ENCODE measurements at regions not wholly inside any gene's neighbourhood (a gene's known extent, or its start where the extent isn't known, plus 50 kb on each side); places are given as distances from the start of the nearest gene placed in this dataset.

DNA sequence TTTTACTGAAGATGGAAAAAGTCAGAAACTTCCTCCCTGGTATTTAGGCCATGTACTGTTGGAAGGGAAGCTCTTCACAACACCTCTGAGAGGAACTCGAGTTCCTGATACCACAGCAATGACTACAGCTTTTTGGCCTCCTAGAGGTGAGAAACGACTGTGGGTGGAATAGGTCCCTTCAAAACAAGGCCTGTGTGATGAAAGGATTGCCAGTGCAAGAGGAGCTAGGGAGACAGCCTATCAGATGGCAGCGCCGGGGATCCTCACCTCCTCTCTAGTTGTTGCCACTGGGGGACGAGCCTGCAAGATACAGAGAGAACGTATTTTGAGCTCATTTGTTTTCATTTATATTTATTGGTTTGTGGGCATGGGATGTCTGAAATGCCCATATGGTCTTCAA lies 187.8 kb upstream of the KCND3 start:
- intact Hi-C loops (cut with DNase I) = no loop called here
- DNase-seq = no peak

DNA sequence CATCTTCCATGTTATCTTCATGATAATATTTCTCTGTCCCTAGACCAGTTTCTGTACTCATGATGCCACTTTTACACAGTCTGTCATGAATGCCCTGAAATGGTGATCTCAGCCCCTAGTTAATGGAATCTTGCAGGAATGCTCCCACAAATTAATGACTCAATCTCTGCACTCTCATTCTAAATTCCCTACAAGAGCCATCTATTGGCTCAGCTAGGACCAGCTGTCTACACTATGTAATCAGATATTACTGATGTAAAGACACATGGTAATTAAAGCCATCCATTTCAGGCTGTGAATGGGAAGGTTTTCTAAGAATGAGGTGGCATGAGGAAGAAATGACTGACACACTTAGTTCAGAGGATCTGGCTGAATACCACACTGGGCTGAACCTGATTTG lies 199.1 kb upstream of the KCND3 start:
- no peak for DNase-seq
- intact Hi-C loops (cut with DNase I) = no loop called here

DNA sequence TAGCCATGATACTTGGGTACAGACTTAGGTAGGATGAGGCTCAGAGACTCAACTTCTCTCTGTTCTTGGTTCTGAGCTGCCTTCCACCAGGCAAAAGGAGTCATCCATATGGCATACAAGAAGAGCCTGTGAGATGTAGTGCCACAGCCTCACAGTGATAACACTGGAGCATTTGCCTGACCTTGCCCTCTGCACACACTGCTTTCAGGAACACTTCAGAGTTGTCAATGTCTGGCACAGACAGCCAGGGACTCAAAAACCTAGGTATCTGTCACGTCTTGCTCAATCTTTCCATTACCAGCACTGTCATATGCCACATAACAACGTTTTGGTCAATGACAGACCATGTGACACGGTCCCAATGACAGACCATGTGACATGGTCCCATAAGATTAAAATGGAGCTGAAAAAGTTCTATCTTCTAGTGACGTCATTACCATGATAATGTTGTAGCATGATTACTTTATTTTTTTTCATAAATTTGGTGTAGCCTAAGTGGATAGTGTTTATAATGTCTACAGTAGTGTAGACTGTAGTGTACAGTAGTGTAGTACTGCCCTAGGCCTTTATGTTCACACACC lies 199.9 kb upstream of the CTTNBP2NL start:
- intact Hi-C loops (cut with DNase I) = no loop called here
- DNase-seq = no peak

DNA sequence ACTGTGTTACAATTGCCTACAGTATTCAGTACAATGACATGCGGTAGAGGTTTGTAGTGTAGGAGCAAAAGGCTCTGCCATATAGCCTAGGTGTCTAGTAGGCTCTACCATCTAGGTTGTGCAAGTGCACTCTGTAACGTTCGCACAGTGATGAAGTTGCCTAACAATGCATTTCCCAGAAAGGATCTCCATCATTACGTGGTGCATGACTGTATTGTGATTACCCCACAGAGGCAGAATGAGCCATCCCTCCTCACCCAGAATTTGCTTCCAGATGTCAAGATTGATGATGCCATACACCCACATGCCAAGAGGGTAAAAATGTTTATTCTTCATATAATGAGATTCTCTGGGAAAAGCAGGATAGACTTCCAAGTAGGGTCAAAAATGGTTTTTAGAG lies 199.3 kb upstream of the CTTNBP2NL start:
- DNase-seq = peak in 13 of 42 donors; percentile 2 to 42 (median 14)
- intact Hi-C loops (cut with DNase I) = no loop called here

DNA sequence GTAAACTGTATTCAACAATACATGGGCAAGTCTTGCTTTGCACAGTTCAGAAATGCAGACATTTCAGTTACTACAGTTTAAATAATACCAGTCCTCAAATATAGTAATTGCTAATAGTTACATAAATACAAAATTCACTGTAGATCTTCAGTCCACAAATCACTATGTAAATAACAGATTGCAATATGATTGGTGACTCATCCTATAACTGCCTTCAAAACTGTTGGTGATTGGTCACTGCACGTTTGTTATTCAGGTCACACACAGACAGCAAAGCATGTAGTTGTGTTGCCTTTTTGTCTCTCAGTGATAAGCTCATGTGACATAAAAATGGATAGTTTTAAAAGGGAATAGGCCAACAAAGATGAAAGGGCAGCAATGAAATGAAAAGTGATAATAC lies 186.5 kb upstream of the CTTNBP2NL start:
- no peak for DNase-seq
- intact Hi-C loops (cut with DNase I) = no loop called here

DNA sequence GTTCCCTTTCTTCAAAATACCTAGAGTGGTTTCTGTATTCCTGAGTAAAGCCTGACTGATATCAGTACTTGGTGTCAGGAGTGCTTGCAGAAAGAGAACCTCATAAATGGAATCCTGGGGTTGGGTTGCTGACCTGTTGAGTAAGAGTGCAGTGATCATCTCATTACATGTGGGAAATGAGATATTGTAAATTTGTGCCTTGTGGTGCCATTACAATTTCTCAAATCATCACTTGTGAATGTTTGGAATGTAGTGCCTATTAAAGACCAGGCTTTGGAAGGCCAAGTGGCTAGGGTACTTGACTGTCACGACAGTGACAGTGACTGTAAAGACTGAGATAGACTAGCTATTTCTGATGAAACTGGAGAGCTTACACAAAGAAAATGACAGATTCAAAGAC lies 176.7 kb upstream of the CTTNBP2NL start:
- intact Hi-C loops (cut with DNase I) = no loop called here
- no peak for DNase-seq

DNA sequence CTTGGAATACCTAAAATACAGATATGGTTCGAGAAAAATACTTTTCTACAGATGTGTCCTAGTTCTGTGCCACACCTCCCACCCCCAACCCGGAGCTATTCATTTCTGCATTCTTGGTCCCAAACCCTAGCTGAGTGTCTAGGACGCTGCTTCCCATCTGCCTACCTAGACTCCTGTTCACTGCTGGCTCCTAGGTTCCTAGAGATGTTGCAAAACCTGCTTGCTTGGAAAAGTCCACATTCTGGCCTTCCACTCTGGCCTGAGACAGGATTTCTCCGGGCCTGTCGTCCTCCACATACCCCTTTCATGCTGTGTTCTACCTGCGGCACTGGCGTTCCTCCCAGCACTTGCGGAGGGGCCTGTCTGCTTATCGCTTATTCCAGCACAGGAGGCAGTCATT lies 165.8 kb upstream of the CTTNBP2NL start:
- DNase-seq = no peak
- intact Hi-C loops (cut with DNase I) = no loop called here

DNA sequence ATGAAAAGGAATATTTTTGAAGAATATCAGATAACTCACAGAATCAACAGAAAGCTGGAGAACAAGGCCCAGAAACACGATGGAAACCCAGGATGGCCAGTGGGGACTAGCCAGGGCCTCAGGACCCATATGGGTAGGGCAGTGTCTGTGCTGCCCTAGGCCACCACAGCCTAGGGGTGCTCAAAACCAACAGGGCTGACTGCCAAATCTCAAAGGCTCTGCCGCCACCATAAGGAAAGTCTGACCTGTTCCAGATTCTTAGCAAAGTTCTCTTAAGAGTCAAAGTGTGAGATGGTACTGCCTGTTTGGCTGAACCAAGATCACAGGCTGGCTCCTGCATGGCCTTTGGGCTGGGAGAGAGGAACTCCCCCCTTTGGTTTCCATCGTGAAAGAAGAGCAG lies 164.7 kb upstream of the CTTNBP2NL start:
- intact Hi-C loops (cut with DNase I) = no loop called here
- DNase-seq = no peak

DNA sequence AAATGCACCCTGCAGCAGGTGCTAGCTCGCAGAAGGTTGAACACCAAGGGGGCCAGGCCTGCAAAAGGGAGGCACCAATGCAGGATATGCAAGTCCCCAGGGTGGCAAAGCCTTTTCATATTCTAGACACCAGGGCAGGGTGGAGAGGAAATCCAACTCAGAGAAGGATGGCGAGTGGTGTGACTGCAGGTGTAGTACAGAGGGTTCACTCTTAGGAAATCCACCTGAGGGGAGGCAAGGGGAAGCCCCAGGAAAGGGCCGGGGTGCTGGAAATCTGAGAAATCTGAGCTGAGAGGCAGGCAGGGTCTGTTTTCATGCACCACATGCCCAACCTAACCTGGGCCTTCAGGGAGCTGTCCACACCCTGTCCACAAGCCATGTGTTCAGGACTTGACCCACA lies 163.2 kb upstream of the CTTNBP2NL start:
- intact Hi-C loops (cut with DNase I) = no loop called here
- DNase-seq = no peak

DNA sequence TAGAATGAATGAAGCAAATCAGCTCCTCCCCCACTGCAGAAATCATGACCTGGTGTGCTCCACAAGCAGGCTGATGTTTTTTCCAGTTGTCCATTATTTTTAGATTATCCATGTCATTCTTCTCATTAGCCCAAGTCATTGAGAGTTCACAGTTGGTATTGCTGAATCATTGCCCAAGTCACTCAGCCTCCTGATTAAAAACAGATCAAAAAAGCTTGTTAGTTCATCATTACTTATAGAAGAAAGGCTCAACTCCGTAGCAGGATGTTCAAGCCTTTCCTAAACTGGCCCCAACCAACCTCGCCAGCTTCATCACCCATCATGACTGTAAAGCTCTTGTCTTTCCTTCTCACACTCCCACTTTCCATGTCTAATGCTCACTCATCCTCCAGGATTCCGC lies 161.3 kb upstream of the CTTNBP2NL start:
- intact Hi-C loops (cut with DNase I) = no loop called here
- no peak for DNase-seq

DNA sequence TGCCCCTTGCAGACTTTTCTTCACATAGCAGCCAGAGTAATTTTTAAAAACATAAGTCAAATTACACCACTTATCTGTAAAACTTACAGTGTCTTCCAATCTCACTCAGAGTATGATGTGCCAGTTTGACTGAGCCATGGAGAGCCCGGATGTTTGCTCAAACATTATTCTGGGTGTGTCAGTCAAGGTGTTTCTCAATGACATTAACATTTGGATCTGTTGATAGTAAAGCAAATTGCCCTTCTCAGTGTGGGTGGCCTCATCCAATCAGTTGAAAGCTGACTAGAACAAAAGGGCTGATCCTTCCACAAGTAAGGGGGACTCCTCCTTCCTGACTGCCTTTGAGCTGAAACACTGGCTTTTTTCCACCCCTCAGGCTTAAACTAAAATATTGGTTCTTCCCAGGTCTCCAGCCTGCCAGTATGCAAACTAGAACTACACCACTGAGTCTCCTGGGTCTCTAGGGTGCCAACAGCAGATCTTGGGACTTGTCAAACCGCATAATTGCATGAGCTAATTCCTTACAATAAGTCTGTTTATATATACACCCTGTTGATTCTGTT lies 157.9 kb upstream of the CTTNBP2NL start:
- no peak for DNase-seq
- intact Hi-C loops (cut with DNase I) = no loop called here

DNA sequence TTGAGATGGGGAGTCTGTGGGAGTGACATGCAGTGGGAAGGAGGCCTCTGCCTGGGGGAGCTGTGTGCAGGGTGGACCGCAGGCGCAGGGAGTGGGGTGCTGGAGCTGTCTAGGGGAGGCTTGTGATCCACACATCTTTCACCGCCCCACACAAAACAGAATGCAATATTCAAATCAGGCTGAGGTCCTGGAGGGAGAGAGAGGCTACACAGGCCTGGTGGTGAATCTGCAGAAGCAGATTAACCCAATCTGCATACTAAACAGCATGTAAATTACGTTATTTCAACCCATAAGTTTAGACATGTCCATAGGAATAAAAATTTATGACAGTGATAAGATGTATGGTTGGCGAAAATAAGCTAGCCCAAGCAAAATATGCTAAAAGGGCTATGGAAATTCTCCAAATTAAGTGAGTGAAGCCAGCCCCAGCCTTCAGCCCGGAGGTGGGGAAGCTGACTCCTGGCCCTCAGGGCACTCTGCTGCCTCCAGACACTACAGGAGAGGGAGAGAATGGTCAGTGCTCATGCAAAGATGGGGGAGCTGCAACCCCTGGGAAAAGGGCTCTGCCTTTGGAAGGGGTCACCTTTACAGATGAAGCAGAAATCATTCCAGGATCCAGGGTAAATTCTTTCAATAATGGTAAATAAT lies 156.2 kb upstream of the CTTNBP2NL start:
- no peak for DNase-seq
- intact Hi-C loops (cut with DNase I) = no loop called here

DNA sequence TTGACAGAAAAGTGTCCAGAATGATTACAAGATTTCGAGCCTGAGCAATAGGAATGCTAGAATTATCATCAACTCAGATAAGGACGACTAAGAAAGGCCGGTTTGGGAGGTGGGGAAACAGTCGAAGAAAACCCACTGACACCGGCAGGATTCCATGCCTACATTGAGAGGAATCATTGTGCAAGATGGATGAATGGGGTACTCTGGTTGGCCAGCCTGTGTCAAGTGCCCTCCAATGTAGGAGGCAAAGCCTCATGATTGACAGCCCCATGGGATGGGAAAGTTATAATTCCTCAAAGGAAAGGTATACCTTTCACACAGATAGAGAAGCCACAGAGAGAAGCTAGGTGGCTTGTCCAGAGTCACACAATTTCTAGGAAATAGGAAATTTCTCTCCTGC lies 153.5 kb upstream of the CTTNBP2NL start:
- intact Hi-C loops (cut with DNase I) = no loop called here
- no peak for DNase-seq

DNA sequence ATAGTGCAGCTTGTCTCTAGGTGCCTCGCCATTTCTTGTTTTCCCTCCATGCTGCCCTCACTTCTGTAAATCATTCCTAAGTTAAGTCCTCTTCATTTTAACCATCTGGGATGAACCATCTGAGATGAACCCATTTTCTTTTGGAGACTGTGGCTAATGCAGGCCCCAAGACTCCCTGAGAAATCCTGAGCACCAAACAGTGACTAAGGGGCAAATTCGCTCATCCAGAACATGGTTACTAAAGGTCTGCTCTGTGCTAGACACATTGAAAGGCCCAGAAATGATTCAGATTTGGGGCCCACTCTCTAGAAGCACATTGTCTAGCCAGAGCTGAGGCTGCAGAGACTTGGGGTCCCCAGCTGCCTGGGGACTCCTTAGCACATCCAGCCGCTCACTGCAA lies 151.9 kb upstream of the CTTNBP2NL start:
- DNase-seq = no peak
- intact Hi-C loops (cut with DNase I) = no loop called here

DNA sequence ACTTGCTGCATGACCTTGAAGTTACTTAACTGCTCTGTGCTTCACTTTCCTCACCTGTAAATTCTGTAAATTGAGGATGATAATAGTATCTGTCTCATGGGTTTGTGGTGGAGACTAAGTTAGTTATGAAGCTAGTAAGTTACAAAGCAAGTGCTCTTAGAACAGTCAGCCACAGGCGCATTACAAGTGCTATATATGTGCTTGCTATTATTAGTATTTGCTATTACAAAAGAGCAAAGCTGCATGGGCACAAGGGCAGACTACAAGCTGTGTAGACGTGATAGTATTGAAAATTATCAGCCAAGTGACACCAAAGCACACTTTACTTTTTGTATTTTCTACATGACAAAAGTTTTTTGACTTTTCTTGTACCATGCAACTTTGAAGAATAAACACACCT lies 150.9 kb upstream of the CTTNBP2NL start:
- intact Hi-C loops (cut with DNase I) = no loop called here
- no peak for DNase-seq

DNA sequence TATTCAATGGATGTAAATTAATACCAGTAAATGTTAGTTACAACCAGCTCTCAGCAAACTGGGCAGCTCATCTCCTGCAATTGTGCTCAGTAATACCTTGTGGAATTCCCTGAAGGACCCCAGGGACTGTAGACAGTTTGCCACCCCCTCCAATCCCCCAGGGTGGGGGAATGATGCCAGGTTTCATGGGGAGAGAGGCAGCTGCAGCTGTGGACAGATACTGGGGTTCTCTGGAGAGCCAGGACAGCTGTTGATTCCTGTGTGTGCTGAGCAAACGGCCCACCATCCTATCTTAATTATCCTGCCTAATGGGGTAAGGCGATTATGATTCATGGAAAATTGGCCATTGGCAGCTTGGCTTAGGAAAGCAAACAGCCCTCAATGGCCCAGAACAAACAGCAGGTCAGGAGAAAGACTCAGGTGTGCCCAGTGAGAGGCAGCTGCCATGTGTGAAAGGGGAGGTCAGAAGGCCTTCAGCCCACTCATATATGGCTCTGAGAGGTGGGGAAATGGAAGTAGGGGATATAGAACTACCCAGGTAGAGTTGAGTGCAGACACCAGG lies 148.9 kb upstream of the CTTNBP2NL start:
- intact Hi-C loops (cut with DNase I) = no loop called here
- no peak for DNase-seq

DNA sequence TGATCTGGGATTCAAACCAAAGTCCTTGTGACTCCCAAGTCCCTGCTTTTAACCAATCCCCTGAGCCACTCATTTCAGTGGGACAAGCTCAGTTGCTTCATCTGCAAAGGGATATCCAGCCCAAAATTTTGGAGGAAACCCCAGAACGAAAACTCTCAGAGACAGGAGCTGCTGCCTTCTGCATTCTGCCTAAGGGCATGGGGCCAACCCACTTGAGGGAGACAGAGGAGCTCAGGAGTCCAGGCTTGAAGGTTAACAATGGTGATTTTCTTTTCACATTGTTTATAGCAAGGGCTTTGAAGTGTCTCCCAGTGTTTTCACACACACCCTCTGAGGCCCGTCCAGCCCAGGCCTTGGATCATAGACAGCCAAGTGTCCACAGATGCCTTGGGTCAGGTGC lies 148.1 kb upstream of the CTTNBP2NL start:
- intact Hi-C loops (cut with DNase I) = no loop called here
- DNase-seq = no peak

DNA sequence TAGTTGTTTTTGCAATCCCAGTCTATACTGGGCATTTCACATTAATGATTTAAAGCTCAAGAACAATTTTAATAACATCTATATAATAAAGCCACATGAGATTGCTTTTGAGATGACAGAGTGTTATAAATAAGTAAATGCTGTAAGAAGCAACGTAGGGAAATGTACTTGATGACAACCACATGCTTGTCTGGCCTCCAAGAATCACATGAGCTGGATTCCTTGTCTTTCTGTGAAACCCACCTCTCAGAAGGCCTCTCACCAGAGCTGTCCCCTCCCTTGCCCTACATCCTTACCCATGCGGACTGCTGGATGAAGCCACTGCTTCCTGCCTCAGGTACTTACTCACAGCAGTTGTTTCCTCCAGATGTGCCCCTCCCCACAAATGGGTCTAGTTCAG lies 145.1 kb upstream of the CTTNBP2NL start:
- intact Hi-C loops (cut with DNase I) = no loop called here
- DNase-seq = no peak

DNA sequence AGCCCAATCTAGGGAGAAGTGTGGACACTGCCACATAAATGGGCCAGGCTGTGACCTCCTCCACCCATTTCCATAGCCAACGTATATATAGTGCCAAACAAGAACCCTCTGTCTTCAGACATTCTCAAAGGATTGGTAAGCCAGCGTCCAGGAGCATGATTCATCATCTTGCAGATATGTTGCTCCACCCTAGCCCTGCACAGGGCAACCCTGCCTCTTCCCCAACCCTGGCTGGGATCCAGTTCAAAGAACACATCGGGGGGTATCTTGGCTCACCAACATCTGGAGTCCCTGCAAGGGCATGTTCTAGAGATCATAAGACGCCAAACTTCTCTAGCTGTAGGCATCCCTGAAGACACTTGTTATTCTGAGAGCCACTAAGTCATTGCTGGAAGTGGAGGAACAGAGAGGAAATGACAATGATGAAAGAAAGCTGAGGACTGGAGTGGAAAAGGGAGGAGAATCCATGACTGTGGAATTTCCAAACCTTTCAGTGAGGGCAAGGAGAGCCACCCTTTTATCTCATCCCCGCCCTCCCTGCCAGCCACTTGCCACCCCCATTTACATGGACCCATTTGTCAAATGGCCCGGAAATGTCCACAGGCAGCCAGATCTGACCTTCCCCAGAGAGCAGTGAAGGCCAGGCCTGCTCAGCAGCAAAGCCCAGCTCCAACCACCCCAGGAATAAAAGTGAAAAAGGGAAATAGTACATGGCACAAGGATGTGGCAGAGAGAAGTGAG lies 144.1 kb upstream of the CTTNBP2NL start:
- no peak for DNase-seq
- intact Hi-C loops (cut with DNase I) = no loop called here

DNA sequence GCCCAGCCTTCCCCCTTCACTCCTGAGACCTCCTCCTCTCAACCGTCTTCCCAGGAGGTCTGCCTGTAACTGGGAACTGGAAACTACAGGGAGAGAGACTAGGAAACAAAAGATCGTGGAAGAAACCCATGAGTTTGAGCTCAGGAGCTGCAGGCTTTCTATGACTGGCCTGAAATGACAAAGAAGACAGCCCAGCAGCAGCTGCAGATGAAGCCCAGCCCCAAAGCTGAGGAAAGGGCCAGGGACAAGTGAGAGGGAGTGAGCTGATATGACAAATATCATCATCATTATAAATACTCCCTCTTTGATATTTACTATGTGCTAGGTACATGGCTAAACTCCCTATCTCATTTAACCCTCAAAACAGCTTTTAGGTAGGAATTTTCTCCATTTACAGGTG lies 142.6 kb upstream of the CTTNBP2NL start:
- intact Hi-C loops (cut with DNase I) = no loop called here
- DNase-seq = no peak

All from head of caudate nucleus (tissue), 42 donors.